K562 (cell line): ENCODE measurements at regions not wholly inside any gene's neighbourhood (a gene's known extent, or its start where the extent isn't known, plus 50 kb on each side); places are given as distances from the start of the nearest gene placed in this dataset.

Source experiments
- ARHGAP35 ChIP-seq: fragments of 450-650 bp; IDR thresholded peaks from 2 replicates; pipeline ENCODE4 v1.6.1; 2018; ENCODE audit not compliant: partially characterized antibody
- FOXJ2 ChIP-seq: fragments of 200-800 bp; sonication (Bioruptor generic); IDR thresholded peaks from 2 replicates; pipeline ENCODE4 v1.6.1; 2016; ENCODE audit warnings: missing genetic modification characterization, missing compliant biosample characterization
- HIVEP1 ChIP-seq: fragments of 250-450 bp; sonication (Bioruptor Pico); IDR thresholded peaks from 2 replicates; pipeline ENCODE4 v1.4.0; 2020; ENCODE audit warnings: mild to moderate bottlenecking
- L3MBTL2 ChIP-seq: fragments of 450-650 bp; IDR thresholded peaks from 2 replicates; pipeline ENCODE4 v1.6.1; 2016; ENCODE audit warnings: mild to moderate bottlenecking, moderate library complexity
- MAFF ChIP-seq: IDR thresholded peaks from 2 replicates; pipeline ENCODE4 v1.6.1; 2012; ENCODE audit warnings: low read length, improper control_type of control experiment
- MXI1 ChIP-seq: IDR thresholded peaks from 2 replicates; pipeline ENCODE4 v1.6.1; 2011; ENCODE audit warnings: low read depth, mild to moderate bottlenecking, improper control_type of control experiment, low read length
- PTBP1 ChIP-seq: fragments of 200-400 bp; formaldehyde crosslinking; IDR thresholded peaks from 2 replicates; pipeline ENCODE4 v1.6.1; 2017; ENCODE audit warnings: low read depth, low read length
- RFX7 ChIP-seq: fragments of 250-450 bp; sonication (Bioruptor Pico); IDR thresholded peaks from 2 replicates; pipeline ENCODE4 v1.5.1; 2021; ENCODE audit warnings: mild to moderate bottlenecking
- SRF ChIP-seq, 2 experiments: fragments of 250-450, 450-650 bp in 1 of 2; sonication (Bioruptor Pico) in 1 of 2; sonication (generic) in 1 of 2; formaldehyde crosslinking; IDR thresholded peaks; 2 replicates each; pipeline versions ENCODE4 v1.5.0 to v1.5.1; 2020 to 2022; ENCODE audit warnings: mild to moderate bottlenecking in 1 of 2, missing genetic modification reagents in 1 of 2
- TCFL5 ChIP-seq: fragments of 250-450 bp; sonication (Bioruptor Pico); conservative IDR thresholded peaks from 2 replicates; pipeline ENCODE4 v1.6.1; 2021; ENCODE audit warnings: mild to moderate bottlenecking, moderate library complexity, matching md5 sums
- XRCC3 ChIP-seq: fragments of 450-650 bp; IDR thresholded peaks from 2 replicates; pipeline ENCODE4 v1.6.1; 2017; ENCODE audit warnings: mild to moderate bottlenecking, moderate library complexity
- ZC3H11A ChIP-seq: IDR thresholded peaks from 2 replicates; pipeline ENCODE4 v1.6.1; 2012; ENCODE audit warnings: low read depth, low read length, improper control_type of control experiment
- TF ChIP-seq, protein P1 (sequence below): fragments of 200-800 bp; sonication (Bioruptor generic); IDR thresholded peaks from 2 replicates; pipeline ENCODE4 v1.6.1; 2017; ENCODE audit warnings: missing genetic modification characterization, missing compliant biosample characterization
- TF ChIP-seq, protein P2 (sequence below), 2 experiments: fragments of 200-800 bp in 1 of 2; sonication (Bioruptor generic) in 1 of 2; sonication (generic) in 1 of 2; formaldehyde crosslinking in 1 of 2; IDR thresholded peaks in 1 of 2; conservative IDR thresholded peaks in 1 of 2; 2 replicates each; pipeline versions ENCODE4 v1.5.0 to v1.6.1; 2016 to 2020; ENCODE audit warnings: missing compliant biosample characterization in 1 of 2, missing genetic modification characterization in 1 of 2, missing genetic modification reagents in 1 of 2
- TF ChIP-seq, protein P3 (sequence below): sonication (generic); formaldehyde crosslinking; IDR thresholded peaks from 2 replicates; pipeline ENCODE4 v1.8.1; 2023; ENCODE audit warnings: missing genetic modification reagents, mild to moderate bottlenecking, borderline replicate concordance
- TF ChIP-seq, protein P4 (sequence below): fragments of 250-450 bp; sonication (Bioruptor Pico); IDR thresholded peaks from 2 replicates; pipeline ENCODE4 v1.8.0; 2021; ENCODE audit warnings: borderline replicate concordance, mild to moderate bottlenecking, moderate library complexity; ENCODE audit not compliant: poor library complexity, severe bottlenecking
- TF ChIP-seq, protein P5 (sequence below): fragments of 450-650 bp; IDR thresholded peaks from 2 replicates; pipeline ENCODE4 v1.6.1; 2016; ENCODE audit warnings: antibody characterized with exemption

DNA sequence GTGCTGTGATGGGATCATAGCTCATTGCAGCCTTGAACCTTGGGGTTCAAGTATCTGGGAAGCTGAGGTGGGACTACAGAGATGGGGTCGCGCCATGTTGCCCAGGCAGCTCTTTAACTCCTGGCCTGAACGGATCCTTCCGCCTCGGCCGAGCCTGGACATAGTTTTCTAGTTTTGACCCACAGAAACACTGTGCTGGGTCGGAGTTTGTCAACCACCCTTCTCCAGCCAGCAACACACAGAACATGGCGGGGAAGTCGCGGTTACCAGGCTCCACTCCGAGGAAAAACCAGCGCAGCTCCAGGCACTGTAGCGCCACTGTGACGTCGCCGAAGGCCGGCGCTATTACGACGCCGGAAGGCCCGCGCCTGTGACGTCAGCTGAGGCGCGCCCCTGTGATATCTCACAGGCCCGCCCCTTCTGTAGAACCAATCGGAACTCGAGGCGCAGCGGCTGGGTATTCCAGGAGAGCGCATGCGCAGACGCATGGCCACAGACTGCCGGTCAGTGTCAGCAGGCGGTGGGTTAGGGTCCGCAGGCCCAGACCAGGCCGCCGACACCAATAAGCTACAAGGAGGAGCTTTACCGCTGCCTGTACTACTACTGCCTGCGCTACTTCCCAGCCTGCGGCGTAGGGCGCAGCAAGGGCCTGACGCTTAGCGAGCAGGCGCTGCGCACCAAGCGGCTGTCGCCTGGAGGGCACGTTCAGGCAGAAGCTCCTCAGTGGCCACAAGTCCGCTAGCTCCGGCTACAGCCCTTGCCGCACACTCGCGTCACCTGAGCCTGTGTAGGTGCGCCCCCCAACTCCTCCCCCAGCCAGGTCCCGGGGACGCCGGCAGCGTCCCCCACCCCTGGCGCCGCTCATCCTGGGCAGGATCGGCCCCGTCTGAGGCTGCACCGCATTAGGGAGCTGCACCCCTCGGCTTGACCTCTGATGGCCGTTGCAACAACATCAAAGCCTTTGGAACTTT, 135.2 kb upstream of the KCTD7 start (continued):
- TF ChIP-seq, protein P1, sequence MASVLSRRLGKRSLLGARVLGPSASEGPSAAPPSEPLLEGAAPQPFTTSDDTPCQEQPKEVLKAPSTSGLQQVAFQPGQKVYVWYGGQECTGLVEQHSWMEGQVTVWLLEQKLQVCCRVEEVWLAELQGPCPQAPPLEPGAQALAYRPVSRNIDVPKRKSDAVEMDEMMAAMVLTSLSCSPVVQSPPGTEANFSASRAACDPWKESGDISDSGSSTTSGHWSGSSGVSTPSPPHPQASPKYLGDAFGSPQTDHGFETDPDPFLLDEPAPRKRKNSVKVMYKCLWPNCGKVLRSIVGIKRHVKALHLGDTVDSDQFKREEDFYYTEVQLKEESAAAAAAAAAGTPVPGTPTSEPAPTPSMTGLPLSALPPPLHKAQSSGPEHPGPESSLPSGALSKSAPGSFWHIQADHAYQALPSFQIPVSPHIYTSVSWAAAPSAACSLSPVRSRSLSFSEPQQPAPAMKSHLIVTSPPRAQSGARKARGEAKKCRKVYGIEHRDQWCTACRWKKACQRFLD (CRISPR knock-in tag): no peak; the same call in 1 of the 2 replicates
- TF ChIP-seq PTBP1 (no peak), ARHGAP35 (no peak), FOXJ2 (tag) (peak; percentile 76; the same call in 1 of the 2 replicates), XRCC3 (no peak), RFX7 (CRISPR knock-in tag) (no peak), ZC3H11A (no peak), SRF (CRISPR knock-in tag; IDR thresholded peaks at IDR 0.05) (peak in 1 of 2 experiments; percentile 72; a peak in 2 of 4 replicates), HIVEP1 (CRISPR knock-in tag) (no peak), L3MBTL2 (peak; percentile 92), TCFL5 (no peak), MAFF (no peak), MXI1 (no peak)
- TF ChIP-seq, protein P2, sequence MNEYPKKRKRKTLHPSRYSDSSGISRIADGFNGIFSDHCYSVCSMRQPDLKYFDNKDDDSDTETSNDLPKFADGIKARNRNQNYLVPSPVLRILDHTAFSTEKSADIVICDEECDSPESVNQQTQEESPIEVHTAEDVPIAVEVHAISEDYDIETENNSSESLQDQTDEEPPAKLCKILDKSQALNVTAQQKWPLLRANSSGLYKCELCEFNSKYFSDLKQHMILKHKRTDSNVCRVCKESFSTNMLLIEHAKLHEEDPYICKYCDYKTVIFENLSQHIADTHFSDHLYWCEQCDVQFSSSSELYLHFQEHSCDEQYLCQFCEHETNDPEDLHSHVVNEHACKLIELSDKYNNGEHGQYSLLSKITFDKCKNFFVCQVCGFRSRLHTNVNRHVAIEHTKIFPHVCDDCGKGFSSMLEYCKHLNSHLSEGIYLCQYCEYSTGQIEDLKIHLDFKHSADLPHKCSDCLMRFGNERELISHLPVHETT (CRISPR knock-in tag; conservative IDR thresholded peaks at IDR 0.05 in 1 of 2, IDR thresholded peaks at IDR 0.05 in 1 of 2): 0 out of 4 replicates have a peak, but pooled peaks of 1 of the 2 experiments have one; percentile 37
- TF ChIP-seq, protein P3, sequence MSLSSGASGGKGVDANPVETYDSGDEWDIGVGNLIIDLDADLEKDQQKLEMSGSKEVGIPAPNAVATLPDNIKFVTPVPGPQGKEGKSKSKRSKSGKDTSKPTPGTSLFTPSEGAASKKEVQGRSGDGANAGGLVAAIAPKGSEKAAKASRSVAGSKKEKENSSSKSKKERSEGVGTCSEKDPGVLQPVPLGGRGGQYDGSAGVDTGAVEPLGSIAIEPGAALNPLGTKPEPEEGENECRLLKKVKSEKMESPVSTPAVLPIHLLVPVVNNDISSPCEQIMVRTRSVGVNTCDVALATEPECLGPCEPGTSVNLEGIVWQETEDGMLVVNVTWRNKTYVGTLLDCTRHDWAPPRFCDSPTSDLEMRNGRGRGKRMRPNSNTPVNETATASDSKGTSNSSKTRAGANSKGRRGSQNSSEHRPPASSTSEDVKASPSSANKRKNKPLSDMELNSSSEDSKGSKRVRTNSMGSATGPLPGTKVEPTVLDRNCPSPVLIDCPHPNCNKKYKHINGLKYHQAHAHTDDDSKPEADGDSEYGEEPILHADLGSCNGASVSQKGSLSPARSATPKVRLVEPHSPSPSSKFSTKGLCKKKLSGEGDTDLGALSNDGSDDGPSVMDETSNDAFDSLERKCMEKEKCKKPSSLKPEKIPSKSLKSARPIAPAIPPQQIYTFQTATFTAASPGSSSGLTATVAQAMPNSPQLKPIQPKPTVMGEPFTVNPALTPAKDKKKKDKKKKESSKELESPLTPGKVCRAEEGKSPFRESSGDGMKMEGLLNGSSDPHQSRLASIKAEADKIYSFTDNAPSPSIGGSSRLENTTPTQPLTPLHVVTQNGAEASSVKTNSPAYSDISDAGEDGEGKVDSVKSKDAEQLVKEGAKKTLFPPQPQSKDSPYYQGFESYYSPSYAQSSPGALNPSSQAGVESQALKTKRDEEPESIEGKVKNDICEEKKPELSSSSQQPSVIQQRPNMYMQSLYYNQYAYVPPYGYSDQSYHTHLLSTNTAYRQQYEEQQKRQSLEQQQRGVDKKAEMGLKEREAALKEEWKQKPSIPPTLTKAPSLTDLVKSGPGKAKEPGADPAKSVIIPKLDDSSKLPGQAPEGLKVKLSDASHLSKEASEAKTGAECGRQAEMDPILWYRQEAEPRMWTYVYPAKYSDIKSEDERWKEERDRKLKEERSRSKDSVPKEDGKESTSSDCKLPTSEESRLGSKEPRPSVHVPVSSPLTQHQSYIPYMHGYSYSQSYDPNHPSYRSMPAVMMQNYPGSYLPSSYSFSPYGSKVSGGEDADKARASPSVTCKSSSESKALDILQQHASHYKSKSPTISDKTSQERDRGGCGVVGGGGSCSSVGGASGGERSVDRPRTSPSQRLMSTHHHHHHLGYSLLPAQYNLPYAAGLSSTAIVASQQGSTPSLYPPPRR (CRISPR knock-in tag): peak; percentile 60; the same call in 1 of the 2 replicates
- TF ChIP-seq, protein P4, sequence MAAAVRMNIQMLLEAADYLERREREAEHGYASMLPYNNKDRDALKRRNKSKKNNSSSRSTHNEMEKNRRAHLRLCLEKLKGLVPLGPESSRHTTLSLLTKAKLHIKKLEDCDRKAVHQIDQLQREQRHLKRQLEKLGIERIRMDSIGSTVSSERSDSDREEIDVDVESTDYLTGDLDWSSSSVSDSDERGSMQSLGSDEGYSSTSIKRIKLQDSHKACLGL (CRISPR knock-in tag): no peak
- TF ChIP-seq, protein P5, sequence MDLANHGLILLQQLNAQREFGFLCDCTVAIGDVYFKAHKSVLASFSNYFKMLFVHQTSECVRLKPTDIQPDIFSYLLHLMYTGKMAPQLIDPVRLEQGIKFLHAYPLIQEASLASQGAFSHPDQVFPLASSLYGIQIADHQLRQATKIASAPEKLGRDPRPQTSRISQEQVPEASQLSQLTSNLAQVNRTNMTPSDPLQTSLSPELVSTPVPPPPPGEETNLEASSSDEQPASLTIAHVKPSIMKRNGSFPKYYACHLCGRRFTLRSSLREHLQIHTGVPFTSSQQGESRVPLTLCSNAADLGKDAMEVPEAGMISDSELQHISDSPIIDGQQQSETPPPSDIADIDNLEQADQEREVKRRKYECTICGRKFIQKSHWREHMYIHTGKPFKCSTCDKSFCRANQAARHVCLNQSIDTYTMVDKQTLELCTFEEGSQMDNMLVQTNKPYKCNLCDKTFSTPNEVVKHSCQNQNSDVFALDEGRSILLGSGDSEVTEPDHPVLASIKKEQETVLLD: peak; percentile 97
